ENCODE measurements at regions not wholly inside any gene's neighbourhood (a gene's known extent, or its start where the extent isn't known, plus 50 kb on each side); places are given as distances from the start of the nearest gene placed in this dataset.

GRCh38 chr5:108649106-108649505 lies 98.6 kb upstream of the FER start:
- DNase-seq (ENCODE audit: low spot score), result no peak

GRCh38 chr5:108642170-108642906 lies 105.4 kb upstream of the FER start:
- DNase-seq (ENCODE audit: low spot score), result peak; percentile 39

- DNase-seq (ENCODE audit: low spot score), result no peak
Observed at GRCh38 chr5:108641596-108641995, 106.1 kb upstream of the FER start.

GRCh38 chr5:108639366-108639765 lies 108.3 kb upstream of the FER start:
- DNase-seq (ENCODE audit: low spot score), result no peak

GRCh38 chr5:108638021-108638420 lies 109.7 kb upstream of the FER start:
- no peak for DNase-seq (ENCODE audit: low spot score)

GRCh38 chr5:108637134-108637533 lies 110.6 kb upstream of the FER start:
- no peak for DNase-seq (ENCODE audit: low spot score)

GRCh38 chr5:108636135-108636853 lies 111.4 kb upstream of the FER start:
- no peak for DNase-seq (ENCODE audit: low spot score)

- DNase-seq (ENCODE audit: low spot score), result no peak
Observed at GRCh38 chr5:108634617-108635288, 112.9 kb upstream of the FER start.

GRCh38 chr5:108634010-108634616 lies 113.6 kb upstream of the FER start:
- DNase-seq (ENCODE audit: low spot score), result no peak

GRCh38 chr5:108629779-108630528 lies 117.7 kb upstream of the FER start:
- no peak for DNase-seq (ENCODE audit: low spot score)

GRCh38 chr5:108625654-108626053 lies 122.0 kb upstream of the FER start:
- DNase-seq (ENCODE audit: low spot score), result no peak

GRCh38 chr5:108623826-108624225 lies 123.9 kb upstream of the FER start:
- DNase-seq (ENCODE audit: low spot score), result no peak

GRCh38 chr5:108620516-108620915 lies 127.2 kb upstream of the FER start:
- DNase-seq (ENCODE audit: low spot score), result no peak

GRCh38 chr5:108619815-108620214 lies 127.9 kb upstream of the FER start:
- no peak for DNase-seq (ENCODE audit: low spot score)

- no peak for DNase-seq (ENCODE audit: low spot score)
Observed at GRCh38 chr5:108617467-108618435, 129.9 kb upstream of the FER start.

GRCh38 chr5:108615216-108615615 lies 132.5 kb upstream of the FER start:
- DNase-seq (ENCODE audit: low spot score), result no peak

GRCh38 chr5:108607421-108607820 lies 140.3 kb upstream of the FER start:
- DNase-seq (ENCODE audit: low spot score), result no peak

GRCh38 chr5:108606185-108606584 lies 141.5 kb upstream of the FER start:
- no peak for DNase-seq (ENCODE audit: low spot score)

GRCh38 chr5:108602830-108603229 lies 144.9 kb upstream of the FER start:
- no peak for DNase-seq (ENCODE audit: low spot score)

- DNase-seq (ENCODE audit: low spot score), result no peak
Observed at GRCh38 chr5:108590799-108591198, 156.9 kb upstream of the FER start.

- no peak for DNase-seq (ENCODE audit: low spot score)
Observed at GRCh38 chr5:108588323-108588722, 159.4 kb upstream of the FER start.
